ENCODE measurements at regions not wholly inside any gene's neighbourhood (a gene's known extent, or its start where the extent isn't known, plus 50 kb on each side); places are given as distances from the start of the nearest gene placed in this dataset.

DNA sequence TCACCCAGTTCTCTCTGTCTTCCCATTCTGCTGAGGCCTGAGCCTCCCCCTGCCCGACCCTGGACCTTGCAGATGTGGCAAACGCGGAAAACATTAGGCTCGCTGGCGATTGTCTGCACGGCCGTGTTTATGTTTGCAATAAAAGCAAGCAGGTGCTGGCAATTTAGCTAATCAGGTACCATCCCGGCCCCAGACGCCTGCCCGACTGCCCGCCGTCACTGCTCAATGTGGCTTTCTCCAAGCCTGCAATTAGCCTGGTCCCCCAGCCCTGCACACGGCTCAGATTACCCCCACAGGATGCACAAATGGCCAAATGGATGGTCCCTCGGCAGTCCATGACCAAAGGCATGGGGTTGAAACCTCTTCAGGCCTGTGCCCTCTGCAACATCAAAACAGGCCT is 259.7 kb downstream of the MN1 start:
- no peak overlapping the region for H3K27ac ChIP-seq
- H3K4me1 ChIP-seq (ENCODE audit: insufficient read depth), result peaks cover 3% of the 10 kb centered on the region

GRCh38 chr22:27542602-27543001 is 259.0 kb downstream of the MN1 start:
- WGBS, 3 donors, result 76 to 80% (median 79%) methylated on average over 6 of the region's 6 CpGs
- H3K4me1 ChIP-seq (ENCODE audit: insufficient read depth), result peaks cover under 1% of the 10 kb centered on the region
- H3K27me3 ChIP-seq, result no peaks in the 10 kb centered on the region
- H3K27ac ChIP-seq, result no peak overlapping the region
- no peaks in the 10 kb centered on the region for H3K36me3 ChIP-seq
- no peak overlapping the region for H3K4me3 ChIP-seq
- no peak for DNase-seq
- H3K9me3 ChIP-seq, result no peaks in the 10 kb centered on the region
- intact Hi-C loops (cut with DNase I), result no loop called here
- TF ChIP-seq EP300 (IDR thresholded peaks at IDR 0.05), result no peak
- TF ChIP-seq, protein P1, sequence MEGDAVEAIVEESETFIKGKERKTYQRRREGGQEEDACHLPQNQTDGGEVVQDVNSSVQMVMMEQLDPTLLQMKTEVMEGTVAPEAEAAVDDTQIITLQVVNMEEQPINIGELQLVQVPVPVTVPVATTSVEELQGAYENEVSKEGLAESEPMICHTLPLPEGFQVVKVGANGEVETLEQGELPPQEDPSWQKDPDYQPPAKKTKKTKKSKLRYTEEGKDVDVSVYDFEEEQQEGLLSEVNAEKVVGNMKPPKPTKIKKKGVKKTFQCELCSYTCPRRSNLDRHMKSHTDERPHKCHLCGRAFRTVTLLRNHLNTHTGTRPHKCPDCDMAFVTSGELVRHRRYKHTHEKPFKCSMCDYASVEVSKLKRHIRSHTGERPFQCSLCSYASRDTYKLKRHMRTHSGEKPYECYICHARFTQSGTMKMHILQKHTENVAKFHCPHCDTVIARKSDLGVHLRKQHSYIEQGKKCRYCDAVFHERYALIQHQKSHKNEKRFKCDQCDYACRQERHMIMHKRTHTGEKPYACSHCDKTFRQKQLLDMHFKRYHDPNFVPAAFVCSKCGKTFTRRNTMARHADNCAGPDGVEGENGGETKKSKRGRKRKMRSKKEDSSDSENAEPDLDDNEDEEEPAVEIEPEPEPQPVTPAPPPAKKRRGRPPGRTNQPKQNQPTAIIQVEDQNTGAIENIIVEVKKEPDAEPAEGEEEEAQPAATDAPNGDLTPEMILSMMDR (IDR thresholded peaks at IDR 0.05), result no peak

More for the DNA sequence above, 259.7 kb downstream of the MN1 start:
- Histone ChIP-seq H3K36me3 (no peaks in the 10 kb centered on the region), H3K9me3 (no peaks in the 10 kb centered on the region), H3K27me3 (no peaks in the 10 kb centered on the region), H3K4me3 (no peak overlapping the region)
- WGBS, 3 donors, result 76 to 87% (median 84%) methylated on average over 14 of the region's 14 CpGs
- intact Hi-C loops (cut with DNase I), result no loop called here
- TF ChIP-seq, protein P1 (IDR thresholded peaks at IDR 0.05), result no peak
- no peak for DNase-seq

DNA sequence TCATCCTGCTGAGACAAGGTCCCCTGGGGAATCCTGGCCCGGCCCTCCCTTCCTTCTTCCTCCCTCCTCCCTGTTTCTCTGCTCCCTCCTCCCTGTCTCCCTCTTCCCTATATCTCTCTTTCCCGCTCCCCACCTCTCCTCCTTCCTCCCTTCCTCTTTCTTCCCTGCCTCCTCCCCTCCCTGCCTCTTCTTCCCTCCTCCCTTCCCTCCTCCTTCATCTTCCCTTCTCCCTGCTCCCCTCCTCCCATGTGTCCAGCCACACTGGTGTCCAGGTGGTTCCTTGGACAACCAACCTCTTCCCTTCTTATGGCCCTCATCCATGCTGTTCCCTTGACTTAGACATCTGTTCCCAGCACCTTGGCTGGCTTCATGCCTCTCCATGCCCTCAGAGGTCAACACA is 258.1 kb downstream of the MN1 start:
- no peaks in the 10 kb centered on the region for H3K4me1 ChIP-seq (ENCODE audit: insufficient read depth)
- H3K36me3 ChIP-seq, result no peaks in the 10 kb centered on the region
- TF ChIP-seq POLR2A (IDR thresholded peaks at IDR 0.05) (no peak), EP300 (IDR thresholded peaks at IDR 0.05) (no peak)
- TF ChIP-seq, protein P1 (IDR thresholded peaks at IDR 0.05), result no peak
- no peak overlapping the region for H3K4me3 ChIP-seq
- no peaks in the 10 kb centered on the region for H3K9me3 ChIP-seq
- H3K27me3 ChIP-seq, result no peaks in the 10 kb centered on the region
- intact Hi-C loops (cut with DNase I), result no loop called here
- no peak for DNase-seq
- H3K27ac ChIP-seq, result no peak overlapping the region
- WGBS, 3 donors, result 90 to 91% (median 91%) methylated on average over 2 of the region's 2 CpGs

DNA sequence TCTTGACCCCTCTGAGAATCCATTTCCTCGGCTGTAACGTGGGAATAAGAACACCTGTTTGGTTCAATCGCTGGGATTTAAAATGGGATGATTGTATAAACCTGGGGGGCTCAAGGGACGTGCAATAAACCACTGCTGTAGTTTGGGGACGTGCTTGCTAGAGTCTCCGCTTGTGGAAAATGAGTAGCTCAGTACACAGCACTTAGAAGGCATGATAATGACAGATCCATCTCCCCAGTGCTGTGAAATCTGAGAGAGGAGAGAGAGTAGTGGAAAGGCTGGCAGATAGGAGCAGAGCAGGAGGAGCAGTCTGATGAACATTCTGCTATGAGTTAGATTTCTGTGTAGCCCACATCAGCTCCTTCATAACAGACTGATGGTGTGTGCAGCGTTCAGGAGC is 256.5 kb downstream of the MN1 start:
- no peaks in the 10 kb centered on the region for H3K4me1 ChIP-seq (ENCODE audit: insufficient read depth)
- intact Hi-C loops (cut with DNase I), result no loop called here
- H3K27me3 ChIP-seq, result no peaks in the 10 kb centered on the region
- H3K9me3 ChIP-seq, result no peaks in the 10 kb centered on the region
- WGBS, 3 donors, result 74 to 81% (median 76%) methylated on average over 7 of the region's 7 CpGs
- no peak overlapping the region for H3K4me3 ChIP-seq
- no peak for DNase-seq
- no peaks in the 10 kb centered on the region for H3K36me3 ChIP-seq
- no peak for TF ChIP-seq EP300 (IDR thresholded peaks at IDR 0.05)
- TF ChIP-seq, protein P1 (IDR thresholded peaks at IDR 0.05), result no peak
- no peak for TF ChIP-seq POLR2A (IDR thresholded peaks at IDR 0.05)
- no peak overlapping the region for H3K27ac ChIP-seq
